GM03348 (cell line): ENCODE measurements at regions not wholly inside any gene's neighbourhood (a gene's known extent, or its start where the extent isn't known, plus 50 kb on each side); places are given as distances from the start of the nearest gene placed in this dataset.

Source experiments
- DNase-seq: peaks from one replicate; pipeline ENCODE4 v3.0.0; 2012; ENCODE audit warnings: low spot score

DNA sequence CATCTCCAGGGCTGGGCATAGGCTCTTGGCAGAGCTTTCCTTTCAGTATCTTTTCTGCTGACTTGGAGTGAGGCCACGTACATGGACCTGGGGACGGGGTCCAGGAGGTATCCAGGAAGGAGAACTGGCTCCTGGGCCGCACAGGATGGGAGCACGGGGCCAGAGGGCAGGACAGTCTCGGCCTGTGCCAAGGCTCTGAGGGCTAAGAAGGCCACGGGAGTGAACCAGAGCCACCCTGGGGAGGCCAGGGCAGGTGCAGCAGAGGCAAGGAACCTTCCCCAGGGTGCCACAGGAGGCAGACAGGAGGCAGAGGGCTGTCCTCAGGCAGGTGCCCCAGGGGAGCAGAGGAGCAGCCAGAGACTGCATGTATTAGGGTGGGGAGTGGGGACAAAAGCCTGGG is 50.3 kb downstream of the PLXNA1 start:
- no peak for DNase-seq

DNA sequence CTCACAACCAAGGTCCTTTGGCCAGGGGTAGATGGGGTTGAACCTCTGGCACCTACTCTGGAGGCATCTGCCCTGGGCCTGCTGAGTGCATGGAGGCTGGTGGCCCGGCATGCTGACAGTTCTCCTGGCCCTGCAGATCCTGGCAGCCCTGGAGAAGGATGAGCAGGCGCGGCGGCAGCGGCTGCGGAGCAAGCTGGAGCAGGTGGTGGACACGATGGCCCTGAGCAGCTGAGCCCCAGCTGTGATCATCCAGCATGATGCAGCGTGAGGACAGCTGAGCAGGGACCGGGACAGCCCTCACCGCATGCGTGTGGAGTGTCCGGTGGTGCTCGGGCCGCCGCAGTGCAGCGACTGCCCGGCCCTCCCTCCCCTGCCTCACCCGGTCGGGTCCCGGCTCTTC is 50.9 kb downstream of the PLXNA1 start:
- DNase-seq = no peak

DNA sequence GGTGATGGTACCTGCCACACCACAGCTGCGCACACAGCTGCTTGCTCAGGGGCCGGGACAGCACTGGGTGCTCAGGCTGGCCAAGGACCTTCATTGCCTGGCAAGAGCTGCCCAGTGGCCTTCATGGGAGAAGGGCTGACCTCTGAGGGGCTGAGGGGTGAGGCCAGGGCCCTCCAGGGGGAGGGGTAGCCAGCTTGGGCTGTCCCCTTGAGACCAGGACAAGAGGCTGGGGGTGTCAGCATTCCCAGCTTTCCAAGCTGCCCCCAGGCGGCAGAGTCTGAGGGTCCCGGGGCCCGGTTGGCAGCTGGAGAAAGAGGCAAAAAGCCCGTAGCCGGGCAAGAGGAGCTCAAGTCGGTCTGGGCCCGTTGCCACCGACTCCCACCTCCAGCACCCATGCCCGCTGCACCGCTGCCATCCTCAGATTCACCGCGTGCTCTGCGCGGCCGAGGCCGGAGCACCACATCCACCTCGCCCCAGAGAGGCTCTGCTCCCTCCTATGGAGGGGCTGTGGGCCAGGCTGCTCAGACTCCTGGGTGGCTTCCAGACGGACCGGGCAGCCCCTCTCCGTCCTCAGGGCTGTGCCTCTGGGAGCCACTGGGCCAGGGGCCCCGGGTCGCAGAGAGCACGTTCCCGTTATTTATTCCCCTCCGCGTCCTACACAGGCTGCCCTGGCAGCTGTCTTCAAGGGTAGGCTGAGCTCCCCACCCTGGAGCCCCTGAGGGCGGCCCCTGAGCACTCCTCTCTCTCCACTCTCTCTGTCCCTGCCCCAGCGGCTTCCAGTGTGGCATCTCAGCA is 51.5 kb downstream of the PLXNA1 start:
- no peak for DNase-seq

DNA sequence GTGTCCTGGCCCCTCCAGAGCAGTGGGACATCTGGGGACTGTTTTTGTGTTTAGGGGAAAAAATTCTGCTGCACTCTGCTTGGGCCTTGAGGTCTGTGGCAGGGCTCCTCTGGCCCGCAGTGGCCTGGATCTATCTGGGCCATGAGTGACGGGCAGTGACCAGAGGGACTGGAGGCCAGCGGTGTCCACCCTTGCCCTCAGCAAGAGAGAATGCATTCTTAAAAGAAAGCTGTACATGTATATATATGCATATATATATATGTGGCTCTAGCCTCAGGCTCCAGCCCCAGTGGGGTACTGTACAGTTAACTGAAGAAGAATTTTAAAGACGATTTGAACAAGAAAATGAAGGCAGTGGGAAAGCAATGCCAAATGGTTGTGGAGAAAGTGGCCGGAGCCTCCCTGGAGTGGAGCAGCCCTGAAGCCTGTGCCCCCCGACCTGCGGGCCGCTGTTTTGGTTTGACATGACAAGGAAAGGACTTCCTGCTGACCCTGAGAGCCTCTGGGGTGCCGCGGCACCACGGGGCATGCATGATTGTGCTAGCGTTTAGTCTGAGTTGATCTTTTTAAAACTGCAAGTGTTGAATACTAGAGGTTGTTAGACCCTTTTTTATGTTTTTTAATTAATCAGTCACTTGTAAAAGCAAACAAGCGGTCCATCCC is 52.2 kb downstream of the PLXNA1 start:
- DNase-seq = no peak

DNA sequence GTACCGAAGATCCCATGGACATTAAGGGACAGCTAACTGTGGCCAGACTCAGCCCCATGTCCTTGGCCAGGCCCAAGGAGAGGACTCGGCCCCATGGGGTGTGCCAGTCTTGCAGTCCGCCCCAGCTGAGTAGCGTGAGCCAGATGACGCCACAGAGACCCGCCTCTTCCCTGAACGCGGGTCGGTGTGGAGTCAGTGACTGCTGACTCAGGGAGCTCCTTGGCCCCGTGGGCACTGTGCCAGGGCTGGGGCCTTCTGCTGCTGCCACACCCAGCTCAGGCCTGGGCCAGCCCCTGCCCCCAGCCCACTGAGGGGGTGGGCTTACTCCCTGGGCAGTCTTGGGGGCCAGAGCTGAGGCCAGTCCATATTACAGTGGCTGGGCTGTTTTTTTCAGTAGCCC is 52.8 kb downstream of the PLXNA1 start:
- DNase-seq = peak; percentile 92

DNA sequence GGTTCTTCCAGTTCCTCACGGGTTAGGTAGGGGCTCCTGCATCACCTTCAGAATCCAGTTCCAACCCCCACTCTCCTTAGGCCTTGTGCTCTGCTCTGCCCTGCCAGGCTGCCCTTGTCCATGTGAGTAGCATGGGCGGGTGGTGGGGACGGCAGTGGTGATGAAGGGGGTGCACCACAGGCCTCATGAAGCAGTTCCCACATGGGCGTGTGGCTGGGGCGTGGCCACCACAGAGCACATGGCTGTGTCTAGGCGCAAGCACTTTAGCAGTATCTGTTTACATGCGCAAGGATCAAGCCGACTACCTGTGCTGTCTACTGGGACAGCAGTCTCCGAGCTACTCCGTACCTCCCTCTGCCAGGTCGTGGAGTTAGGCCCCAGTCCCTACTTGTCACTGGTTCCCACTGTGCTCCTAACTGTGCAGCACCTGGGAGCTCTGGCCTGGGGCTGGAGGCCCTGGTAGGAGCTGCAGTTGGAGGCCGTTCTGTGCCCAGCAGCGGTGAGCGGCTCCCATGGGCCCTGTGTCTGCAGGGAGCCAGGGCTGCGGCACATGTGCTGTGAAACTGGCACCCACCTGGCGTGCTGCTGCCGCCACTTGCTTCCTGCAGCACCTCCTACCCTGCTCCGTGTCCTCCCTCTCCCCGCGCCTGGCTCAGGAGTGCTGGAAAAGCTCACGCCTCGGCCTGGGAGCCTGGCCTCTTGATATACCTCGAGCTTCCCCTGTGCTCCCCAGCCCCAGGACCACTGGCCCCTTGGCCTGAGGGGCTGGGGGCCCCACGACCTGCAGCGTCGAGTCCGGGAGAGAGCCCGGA is 53.5 kb downstream of the PLXNA1 start:
- no peak for DNase-seq

DNA sequence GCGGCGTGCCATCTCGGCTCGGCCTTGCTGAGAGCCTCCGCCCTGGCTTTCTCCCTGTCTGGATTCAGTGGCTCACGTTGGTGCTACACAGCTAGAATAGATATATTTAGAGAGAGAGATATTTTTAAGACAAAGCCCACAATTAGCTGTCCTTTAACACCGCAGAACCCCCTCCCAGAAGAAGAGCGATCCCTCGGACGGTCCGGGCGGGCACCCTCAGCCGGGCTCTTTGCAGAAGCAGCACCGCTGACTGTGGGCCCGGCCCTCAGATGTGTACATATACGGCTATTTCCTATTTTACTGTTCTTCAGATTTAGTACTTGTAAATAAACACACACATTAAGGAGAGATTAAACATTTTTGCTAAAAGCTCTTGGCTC is 54.1 kb downstream of the PLXNA1 start:
- no peak for DNase-seq

DNA sequence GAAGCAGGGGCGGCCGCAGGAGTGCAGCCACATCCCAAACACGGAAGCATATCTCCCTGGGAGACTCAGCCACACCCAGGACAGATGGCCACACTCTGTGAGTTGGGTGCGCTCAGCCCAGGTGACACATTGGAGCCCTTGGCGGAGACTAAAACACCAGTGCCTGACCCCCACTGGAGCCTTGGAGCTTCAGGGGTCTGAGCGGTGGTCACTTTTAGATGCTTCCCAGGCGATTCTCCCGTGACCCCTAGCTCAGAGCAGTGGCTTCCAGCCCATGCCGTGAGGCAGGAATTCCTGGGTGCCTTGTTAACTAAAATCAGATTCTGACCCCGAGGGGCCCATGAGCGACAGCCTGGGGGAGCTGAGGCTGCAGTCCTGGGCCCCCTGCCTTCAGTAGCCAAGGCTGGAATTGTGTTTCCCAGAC is 54.5 kb downstream of the PLXNA1 start:
- DNase-seq = no peak

DNA sequence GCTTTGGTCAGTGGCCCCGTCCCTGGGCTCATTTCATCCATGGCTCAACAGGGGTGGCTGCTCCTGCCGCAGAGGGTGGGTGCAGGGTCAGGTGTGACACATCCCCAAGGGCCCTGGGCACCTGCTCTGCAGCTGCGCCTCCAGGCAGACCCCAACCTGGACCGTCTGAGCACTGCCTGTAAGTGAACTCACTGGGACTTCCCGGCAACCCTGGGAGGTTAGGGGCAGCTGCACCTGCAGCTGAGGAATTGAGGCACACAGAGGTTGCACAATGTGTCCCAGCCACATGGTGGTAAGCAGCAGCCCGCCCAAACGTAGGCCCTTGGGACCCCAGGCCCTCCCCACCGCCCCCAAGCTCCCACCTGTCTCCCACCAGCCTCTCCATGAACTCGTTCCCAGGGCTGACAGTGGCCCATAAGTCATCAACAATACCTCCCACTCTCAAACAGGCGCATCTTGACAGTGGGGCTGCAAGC is 55.1 kb downstream of the PLXNA1 start:
- no peak for DNase-seq

DNA sequence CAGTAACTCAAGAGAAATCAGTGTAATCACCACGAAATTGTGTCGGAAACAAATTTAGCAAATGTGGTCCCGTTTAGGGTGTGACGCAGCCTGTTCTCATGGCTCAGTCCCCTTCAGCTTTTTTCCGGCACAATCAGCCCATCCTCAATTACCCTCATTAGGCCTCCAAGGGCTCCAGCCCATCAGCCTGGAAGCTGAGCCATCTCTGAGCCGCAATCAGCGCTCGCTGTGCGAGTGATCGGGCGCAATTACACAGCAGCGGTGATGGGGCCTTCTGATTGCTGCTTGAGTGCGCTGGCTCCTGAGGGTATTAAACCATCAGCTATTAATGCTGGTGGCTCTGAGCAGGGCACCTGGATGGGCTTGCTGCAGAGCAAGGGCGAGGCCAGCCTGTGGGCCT is 55.6 kb downstream of the PLXNA1 start:
- no peak for DNase-seq

DNA sequence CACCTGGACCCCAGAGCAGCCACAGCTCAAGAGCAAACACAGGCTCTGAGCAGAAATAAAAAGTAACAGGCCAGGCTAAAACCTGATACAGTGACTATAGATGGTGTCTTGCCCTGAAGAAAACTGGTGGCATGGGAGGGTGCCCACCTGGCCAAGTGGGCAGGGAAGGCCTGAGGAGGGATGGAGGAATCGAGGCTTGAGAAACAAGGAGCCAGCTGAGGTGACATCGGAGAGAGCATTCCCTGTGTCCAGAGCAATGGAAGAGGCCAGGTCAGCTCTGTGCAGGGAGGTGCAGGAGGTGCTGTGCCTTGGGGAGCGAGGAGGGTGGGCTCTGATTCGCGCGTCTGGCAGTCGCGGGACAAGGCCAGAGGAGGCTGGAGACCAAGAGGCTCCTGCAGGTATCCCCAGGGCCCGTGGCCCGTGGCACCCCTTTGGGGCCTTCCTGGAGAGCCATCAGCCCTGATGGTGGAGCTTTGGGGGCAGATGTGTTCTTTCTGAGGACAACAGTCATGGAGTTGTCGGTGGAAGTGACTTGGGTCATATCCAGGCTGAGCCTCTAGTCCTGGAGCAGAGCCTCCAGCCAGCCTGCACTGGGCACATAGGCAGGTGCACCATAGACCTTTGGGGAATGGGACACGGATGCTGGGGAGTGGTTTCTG is 56.1 kb downstream of the PLXNA1 start:
- no peak for DNase-seq

DNA sequence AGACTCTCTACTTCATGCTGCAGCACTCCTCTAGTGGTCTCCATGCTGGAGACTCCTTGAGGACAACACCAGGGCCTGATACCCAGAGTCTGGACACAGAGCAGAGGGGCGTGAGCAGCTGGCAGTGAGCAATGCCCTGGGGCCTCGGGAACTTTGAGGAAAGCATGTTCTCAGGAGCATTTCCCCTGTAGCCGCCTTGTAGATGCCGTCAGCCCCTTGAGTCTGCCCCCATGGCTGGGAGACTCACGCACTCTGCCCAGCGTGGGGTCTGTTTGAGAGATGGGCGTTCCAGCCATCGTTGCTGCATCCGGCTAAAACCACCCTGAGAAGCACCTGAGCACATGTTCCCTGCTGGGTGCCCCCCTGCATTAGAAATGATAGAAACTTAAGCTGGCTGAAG is 56.8 kb downstream of the PLXNA1 start:
- no peak for DNase-seq

DNA sequence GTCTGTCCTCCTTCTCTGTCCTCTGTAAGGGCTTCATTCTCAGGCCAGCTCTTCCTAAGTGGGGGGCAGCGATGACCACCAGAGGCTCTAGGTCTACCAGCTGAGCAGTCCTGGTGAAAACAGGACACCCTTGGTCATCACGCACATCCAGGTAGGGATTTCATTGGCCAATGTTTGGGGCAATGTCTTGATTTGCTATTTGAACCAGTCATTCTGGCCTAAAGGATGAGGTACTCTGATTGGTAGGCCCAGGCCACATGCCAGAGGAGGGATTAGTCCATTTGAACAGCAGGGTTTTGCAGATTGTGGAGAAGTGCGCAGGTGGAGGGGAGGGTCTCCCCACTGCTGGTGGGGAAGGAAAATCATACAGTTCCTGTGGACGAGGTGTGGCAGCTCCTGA is 57.3 kb downstream of the PLXNA1 start:
- no peak for DNase-seq

DNA sequence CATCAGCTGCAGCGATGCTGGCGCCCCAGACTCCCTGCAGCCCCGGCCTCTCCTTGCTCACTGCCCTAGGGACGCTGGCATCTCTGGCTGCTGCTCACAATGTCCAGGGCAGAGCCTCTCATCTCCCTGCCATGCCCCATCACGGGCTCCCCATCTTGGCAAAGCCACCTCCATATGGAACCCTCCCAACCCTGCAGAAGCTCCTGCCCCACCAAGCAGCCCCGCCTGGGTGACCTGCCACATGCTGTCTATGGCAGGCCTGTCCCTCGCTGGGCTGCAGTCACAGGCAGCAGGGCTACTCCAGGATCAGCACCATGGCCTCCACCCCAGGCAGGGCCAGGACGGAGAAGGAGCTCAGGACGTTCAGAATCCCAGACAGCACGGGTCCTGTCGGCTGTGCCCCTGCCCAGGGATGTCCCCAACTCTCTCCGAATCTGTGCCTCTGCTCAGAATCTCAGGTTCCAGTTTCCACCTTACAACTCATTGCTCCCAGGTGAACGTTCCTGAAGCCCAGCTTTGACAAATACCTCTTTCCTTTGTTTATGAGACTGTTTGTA is 58.4 kb downstream of the PLXNA1 start:
- DNase-seq = no peak

DNA sequence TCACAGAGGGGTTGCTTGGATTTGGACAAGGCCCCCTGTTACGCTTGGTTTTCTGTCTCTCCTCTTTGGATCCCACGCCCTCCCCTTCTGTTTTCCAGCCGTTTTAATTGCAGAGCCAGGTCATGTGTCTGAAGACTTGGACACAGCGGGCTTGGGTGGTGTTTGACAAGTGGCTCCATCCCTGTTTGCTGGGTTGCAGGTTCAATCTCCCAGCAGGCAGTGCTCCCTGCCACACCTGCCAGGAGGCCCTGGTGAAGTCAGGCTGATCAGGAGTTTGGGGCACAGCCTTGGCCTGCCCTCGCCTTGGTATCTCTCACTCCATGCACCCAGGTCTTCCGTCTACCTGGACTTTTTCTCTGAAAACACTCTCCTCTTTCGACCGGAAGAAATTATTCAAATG is 59.0 kb downstream of the PLXNA1 start:
- DNase-seq = no peak

DNA sequence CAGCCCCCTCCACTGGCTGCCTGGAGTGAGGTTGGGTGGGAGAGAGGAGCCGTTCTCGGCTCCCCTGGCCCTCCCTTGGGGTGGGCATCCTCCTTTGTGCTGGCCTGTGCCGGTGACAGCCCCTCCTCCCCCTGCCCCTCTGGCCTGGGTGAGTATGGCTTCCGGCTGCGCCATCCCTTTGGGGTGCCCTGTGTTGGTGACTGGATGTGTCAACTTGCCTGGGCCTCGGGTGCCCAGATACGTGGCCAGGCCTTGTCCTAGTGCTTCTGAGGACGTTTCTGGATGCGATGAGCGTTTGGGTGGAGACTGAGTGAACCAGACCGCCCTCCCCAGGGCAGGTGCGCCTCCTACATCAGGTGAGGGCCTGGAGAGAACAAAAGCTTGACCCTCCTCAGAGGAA is 59.7 kb downstream of the PLXNA1 start:
- no peak for DNase-seq

DNA sequence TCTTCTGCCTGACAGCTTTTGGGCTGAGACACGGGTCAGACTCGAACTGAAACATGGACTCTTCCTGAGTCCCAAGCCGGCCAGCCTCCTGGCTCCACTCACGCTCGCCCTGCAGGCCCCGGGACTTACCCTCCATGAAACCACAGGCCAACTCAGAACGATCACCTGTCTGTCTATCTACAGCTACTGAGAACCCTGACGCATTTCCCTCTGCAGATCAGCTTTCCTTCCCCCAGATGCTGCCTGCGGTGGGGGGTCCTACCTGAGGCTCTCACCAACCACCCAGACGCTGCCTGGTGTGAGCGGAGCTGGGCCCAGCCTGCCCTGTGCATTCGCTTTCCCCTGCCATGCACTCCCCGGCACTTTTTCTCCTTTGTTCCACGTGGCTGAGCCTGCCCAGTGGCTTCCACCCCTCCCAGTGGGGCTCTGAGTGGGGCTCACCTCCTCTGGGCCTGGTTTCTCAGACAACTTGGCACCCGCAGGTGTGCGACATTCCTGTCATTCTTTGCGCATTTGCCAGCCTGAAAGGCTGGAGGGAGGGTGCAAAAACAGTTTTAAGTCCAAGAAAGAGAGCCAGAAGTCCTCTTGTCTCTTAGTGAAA is 60.2 kb downstream of the PLXNA1 start:
- peak; percentile 80 for DNase-seq

DNA sequence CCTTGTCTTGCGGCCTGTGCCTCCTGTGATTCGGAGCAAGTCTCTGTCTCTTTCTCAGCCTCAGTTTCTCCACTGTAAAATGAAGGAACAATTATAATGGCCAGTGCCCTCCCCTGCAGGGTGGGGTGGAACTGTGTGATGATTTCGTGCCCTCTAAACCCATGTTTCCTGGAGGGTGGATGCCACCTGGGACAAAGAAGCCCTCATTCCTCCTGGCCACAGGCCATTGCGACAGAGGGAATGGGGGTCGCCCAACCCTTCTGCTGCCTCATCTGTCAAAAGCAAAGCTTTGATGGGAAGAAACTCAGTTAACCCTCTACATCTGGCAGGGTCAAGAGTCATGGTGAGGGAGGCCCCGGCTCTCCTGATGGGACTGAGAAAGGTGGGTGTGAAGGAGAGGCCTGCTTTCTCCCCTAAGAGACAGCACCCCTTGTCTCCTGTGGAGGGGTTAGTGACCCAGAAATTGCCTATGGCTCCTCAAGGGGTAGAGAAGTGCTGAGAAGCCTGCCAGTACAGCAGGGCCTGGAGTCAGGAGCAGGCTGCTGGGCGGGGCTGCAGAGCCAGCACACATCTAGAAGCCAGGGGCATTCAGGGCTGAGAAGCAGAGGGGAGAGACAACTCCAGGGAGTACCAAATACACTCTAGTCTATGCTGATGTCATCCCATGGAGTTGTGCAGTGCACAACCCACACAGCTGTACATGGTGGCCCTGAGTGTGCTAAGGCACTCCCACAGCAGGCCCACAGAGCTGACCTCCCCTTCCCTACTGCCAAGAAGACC is 61.0 kb downstream of the PLXNA1 start:
- DNase-seq = peak; percentile 45

DNA sequence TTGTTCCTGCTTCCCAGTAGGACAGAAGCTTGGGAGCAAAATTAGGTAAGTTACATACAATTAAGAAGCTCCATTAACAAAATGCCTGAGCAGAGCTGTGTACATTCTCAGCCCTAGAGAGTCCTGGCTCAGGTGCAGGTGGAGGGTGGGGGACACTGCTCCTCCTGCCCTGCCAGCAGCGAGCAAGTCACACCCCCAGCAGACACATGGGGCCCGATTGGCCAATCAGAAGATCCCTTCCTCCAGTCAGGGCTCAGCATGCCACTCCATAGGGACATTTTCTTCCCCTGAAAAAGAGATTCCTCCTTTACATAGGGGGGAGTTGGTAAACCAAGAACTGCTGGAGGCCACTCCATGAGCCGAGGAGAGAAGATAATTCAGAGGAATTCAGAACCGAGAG is 62.1 kb downstream of the PLXNA1 start:
- no peak for DNase-seq

DNA sequence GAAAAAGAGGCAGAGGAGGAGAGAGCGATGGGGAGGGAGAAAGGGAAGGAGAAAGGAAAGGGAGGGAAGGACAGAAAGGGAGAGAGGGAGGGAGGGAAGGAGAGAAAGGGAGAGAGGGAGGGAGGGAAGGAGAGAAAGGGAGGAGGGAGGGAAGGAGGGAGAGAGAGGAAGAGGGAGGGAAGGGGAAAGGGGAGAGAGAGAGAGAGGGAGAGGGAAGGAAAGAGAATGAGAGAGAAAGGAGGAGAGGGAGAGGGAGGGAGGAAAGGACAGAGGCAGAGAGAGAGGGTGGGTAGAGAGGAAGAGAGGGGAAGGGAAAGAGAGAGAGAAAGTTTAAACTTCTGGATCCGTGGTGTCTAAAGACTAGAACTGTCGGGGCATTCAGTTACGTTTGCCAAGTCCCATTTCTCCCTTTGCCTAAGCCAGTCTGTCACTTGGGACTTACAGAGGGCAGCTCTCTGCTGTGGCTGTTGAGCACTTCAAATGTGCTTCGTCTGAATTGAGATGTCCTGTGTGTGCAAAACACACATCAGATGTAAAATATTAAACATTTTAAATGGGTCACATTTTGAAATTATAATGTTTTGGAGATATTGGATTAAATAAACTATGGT is 62.6 kb downstream of the PLXNA1 start:
- no peak for DNase-seq
